HepG2 (cell line): ENCODE measurements at regions not wholly inside any gene's neighbourhood (a gene's known extent, or its start where the extent isn't known, plus 50 kb on each side); places are given as distances from the start of the nearest gene placed in this dataset.

ENCODE experiments used
- HCFC1 ChIP-seq: fragments of 150-350 bp; IDR thresholded peaks from 2 replicates; pipeline ENCODE4 v1.6.1; 2014; ENCODE audit warnings: low read depth, low read length
- POLR2AphosphoS5 ChIP-seq: IDR thresholded peaks from 2 replicates; pipeline ENCODE4 v1.6.1; 2012; ENCODE audit warnings: low read depth, low read length
- ZNF331 ChIP-seq: sonication (generic); formaldehyde crosslinking; IDR thresholded peaks from 2 replicates; pipeline ENCODE4 v1.4.0; 2020; ENCODE audit warnings: missing genetic modification reagents

- no peak for TF ChIP-seq HCFC1
- TF ChIP-seq POLR2AphosphoS5, result no peak
- TF ChIP-seq ZNF331 (CRISPR knock-in tag), result no peak
Measured at GRCh38 chr2:200065477-200065876, 110.1 kb downstream of the MAIP1 start.
